Psoas muscle (tissue), 7 donors: ENCODE measurements at regions not wholly inside any gene's neighbourhood (a gene's known extent, or its start where the extent isn't known, plus 50 kb on each side); places are given as distances from the start of the nearest gene placed in this dataset.

Source experiments
- ATAC-seq, 4 donors: fragments of 200-7000 bp; cut with Tn5 transposase; one replicate each; pipeline ENCODE4 v1.9.1; 2020; ENCODE audit warnings: moderate library complexity in 3 of 4, mild to moderate bottlenecking in 2 of 4
- DNase-seq, 2 donors: peaks; one replicate each; pipeline ENCODE4 v3.0.0-alpha.2; 2020
- H3K27ac ChIP-seq: fragments of 200-600 bp; one replicate; pipeline ENCODE4 v1.8.0; 2022
- H3K27me3 ChIP-seq, 3 donors: fragments of 200-600 bp in 1 of 3; one replicate each; pipeline versions ENCODE4 v1.6.1 to v1.8.0; 2013 to 2022; ENCODE audit warnings: low read length in 2 of 3, mild to moderate bottlenecking in 2 of 3, moderate library complexity in 1 of 3; ENCODE audit not compliant: insufficient read depth in 3 of 3
- H3K36me3 ChIP-seq, 2 donors: fragments of 200-600 bp in 1 of 2; one replicate each; pipeline versions ENCODE4 v1.6.1 to v1.8.0; 2013 to 2022; ENCODE audit warnings: low read depth in 1 of 2, mild to moderate bottlenecking in 1 of 2, moderate library complexity in 1 of 2; ENCODE audit not compliant: insufficient read depth in 1 of 2
- H3K4me1 ChIP-seq: fragments of 200-600 bp; one replicate; pipeline ENCODE4 v1.8.0; 2022
- H3K4me3 ChIP-seq: fragments of 200-600 bp; one replicate; pipeline ENCODE4 v1.8.0; 2022; ENCODE audit warnings: mild to moderate bottlenecking
- H3K9me3 ChIP-seq: fragments of 200-600 bp; one replicate; pipeline ENCODE4 v1.8.0; 2022
- WGBS, 3 donors: extraction: QIAGEN DNeasy Blood & Tissue Kit; methylation state at CpG; one replicate each; pipeline versions ENCODE4 v1.1.6 to v1.1.7; 2013; 5-methylcytosine and 5-hydroxymethylcytosine counted together
- intact Hi-C, 2 donors: fragments of 100-400 bp; cut with DNase I; formaldehyde crosslinking; loops; one replicate each; pipeline versions ENCODE4 v1.11.0 to v1.14.2; 2022
- TF ChIP-seq, protein P1 (sequence below): fragments of 200-600 bp; IDR thresholded peaks from one replicate; pipeline ENCODE4 v1.8.0; 2022; ENCODE audit warnings: antibody characterized with exemption
- donor health status: healthy with polysubstance abuse.
- donor health status: DM: no; HTN: no; CAD: no; lungs with moderate emphysema.
- donor health status: Bipolar disorder and iron deficiency.
- donor health status: healthy.
- donor health status: DM: yes; HTN: yes; CAD: no.
- donor health status: DM: no; HTN: no; CAD: no.
- donor health status: DM: yes; HTN: yes; CAD: no.

- H3K4me3 ChIP-seq = no peak overlapping the region
- DNase-seq (no peak), ATAC-seq (no peak)
- WGBS, 3 donors = 79 to 86% (median 79%) methylated on average over 3 of the region's 3 CpGs
- no peak overlapping the region for H3K27ac ChIP-seq
- intact Hi-C loops = no loop called here
- no peaks in the 10 kb centered on the region for H3K36me3 ChIP-seq
- TF ChIP-seq, protein P1, sequence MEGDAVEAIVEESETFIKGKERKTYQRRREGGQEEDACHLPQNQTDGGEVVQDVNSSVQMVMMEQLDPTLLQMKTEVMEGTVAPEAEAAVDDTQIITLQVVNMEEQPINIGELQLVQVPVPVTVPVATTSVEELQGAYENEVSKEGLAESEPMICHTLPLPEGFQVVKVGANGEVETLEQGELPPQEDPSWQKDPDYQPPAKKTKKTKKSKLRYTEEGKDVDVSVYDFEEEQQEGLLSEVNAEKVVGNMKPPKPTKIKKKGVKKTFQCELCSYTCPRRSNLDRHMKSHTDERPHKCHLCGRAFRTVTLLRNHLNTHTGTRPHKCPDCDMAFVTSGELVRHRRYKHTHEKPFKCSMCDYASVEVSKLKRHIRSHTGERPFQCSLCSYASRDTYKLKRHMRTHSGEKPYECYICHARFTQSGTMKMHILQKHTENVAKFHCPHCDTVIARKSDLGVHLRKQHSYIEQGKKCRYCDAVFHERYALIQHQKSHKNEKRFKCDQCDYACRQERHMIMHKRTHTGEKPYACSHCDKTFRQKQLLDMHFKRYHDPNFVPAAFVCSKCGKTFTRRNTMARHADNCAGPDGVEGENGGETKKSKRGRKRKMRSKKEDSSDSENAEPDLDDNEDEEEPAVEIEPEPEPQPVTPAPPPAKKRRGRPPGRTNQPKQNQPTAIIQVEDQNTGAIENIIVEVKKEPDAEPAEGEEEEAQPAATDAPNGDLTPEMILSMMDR = no peak
- no peaks in the 10 kb centered on the region for H3K9me3 ChIP-seq
- H3K27me3 ChIP-seq = no peaks in the 10 kb centered on the region
- H3K4me1 ChIP-seq = no peaks in the 10 kb centered on the region
These were observed 282.4 kb upstream of the THSD7B start for GRCh38 chr2:136482966-136483365.

DNA sequence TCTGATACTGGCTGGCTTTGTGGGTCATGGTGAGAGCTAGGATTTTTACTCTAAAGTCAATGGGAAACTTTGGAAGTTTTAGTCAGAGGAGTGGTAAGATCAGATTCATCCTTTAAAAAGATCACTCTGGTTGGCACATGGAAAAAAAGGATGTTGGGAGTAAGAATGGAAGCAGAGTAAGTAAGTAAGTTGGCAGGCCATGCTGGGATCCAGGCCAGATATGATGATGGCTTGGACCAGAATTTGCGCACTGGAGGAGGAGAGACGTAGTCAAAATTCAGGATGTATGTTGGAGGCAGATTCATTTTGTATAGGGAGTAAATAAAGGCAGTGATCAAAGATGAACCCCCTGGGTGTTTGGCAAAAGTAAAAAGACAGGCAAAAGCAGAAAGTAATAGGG is 283.3 kb upstream of the THSD7B start:
- intact Hi-C loops = no loop called here
- no peaks in the 10 kb centered on the region for H3K27me3 ChIP-seq
- no peak overlapping the region for H3K27ac ChIP-seq
- DNase-seq = no peak
- H3K9me3 ChIP-seq = no peaks in the 10 kb centered on the region
- H3K36me3 ChIP-seq = no peaks in the 10 kb centered on the region
- TF ChIP-seq, protein P1 = no peak
- no peak for ATAC-seq
- WGBS, 3 donors = 67 to 75% (median 75%) methylated on average over 2 of the region's 2 CpGs
- H3K4me3 ChIP-seq = no peak overlapping the region
- no peaks in the 10 kb centered on the region for H3K4me1 ChIP-seq

DNA sequence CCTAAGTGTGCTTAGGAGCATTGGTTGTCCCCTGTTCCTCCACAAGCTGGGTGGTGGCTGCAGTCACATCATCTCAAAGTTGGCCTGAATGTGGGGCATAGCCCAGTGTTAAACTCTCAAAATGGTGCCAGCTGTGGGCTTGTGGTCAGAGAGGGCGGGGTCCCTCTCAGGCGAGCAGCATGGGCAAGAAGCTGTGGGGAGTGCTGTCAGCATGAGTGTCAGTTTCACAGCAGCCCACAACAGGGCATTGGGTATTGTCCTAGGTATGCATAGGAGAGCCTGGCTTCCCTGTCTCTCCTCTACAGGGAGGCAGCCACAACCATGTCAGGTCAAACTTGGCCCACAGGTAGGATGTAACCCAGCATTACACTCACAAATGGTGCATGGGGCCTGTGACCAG is 285.6 kb upstream of the THSD7B start:
- 82 to 92% (median 83%) methylated on average over 2 of the region's 2 CpGs for WGBS, 3 donors
- Histone ChIP-seq H3K9me3 (no peaks in the 10 kb centered on the region), H3K27ac (no peak overlapping the region), H3K27me3 (no peaks in the 10 kb centered on the region), H3K4me3 (no peak overlapping the region), H3K4me1 (no peaks in the 10 kb centered on the region), H3K36me3 (no peaks in the 10 kb centered on the region)
- DNase-seq (no peak), ATAC-seq (no peak)
- TF ChIP-seq, protein P1 = no peak
- intact Hi-C loops = no loop called here

GRCh38 chr2:136468799-136469369 is 296.5 kb upstream of the THSD7B start:
- Histone ChIP-seq H3K27ac (no peak overlapping the region), H3K27me3 (no peaks in the 10 kb centered on the region), H3K4me1 (no peaks in the 10 kb centered on the region), H3K36me3 (no peaks in the 10 kb centered on the region), H3K4me3 (no peak overlapping the region), H3K9me3 (no peaks in the 10 kb centered on the region)
- TF ChIP-seq, protein P1 = no peak
- WGBS, 3 donors = 55 to 65% (median 60%) methylated on average over 7 of the region's 7 CpGs
- intact Hi-C loops = no loop called here
- ATAC-seq (no peak), DNase-seq (no peak)

DNA sequence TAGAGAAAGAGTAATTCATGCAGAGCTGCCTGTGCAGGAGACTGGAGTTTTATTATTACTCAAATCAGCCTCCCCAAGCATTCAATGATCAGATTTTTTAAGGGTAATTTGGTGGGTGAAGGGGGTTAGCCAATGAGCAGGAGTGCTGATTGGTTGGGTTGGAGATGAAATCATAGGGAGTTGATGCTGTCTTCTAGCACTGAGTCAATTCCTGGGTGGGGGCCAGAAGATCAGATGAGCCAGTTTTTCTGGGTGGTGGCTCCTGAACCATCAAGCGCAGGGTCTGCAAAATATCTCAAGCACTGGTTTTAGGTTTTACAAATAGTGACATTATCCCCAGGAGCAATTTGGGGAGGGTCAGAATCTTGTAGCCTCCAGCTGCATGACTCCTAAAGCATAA is 312.8 kb upstream of the THSD7B start:
- TF ChIP-seq, protein P1 = no peak
- WGBS, 3 donors = 83 to 95% (median 84%) methylated on average over 1 of the region's 1 CpG
- Histone ChIP-seq H3K9me3 (no peaks in the 10 kb centered on the region), H3K4me1 (no peaks in the 10 kb centered on the region), H3K27ac (no peak overlapping the region), H3K4me3 (no peak overlapping the region), H3K36me3 (no peaks in the 10 kb centered on the region), H3K27me3 (peaks cover 0 to 3% (median 0%) of the 10 kb centered on the region in 3 donors)
- DNase-seq = no peak
- no peak for ATAC-seq
- intact Hi-C loops = no loop called here
